ENCODE measurements at regions not wholly inside any gene's neighbourhood (a gene's known extent, or its start where the extent isn't known, plus 50 kb on each side); places are given as distances from the start of the nearest gene placed in this dataset.

- no peaks in the 10 kb centered on the region for H3K27me3 ChIP-seq
- H3K4me2 ChIP-seq = no peak overlapping the region
- H2AFZ ChIP-seq (replicated peaks) = no peak overlapping the region
- H3K9ac ChIP-seq = no peak overlapping the region
- H3K36me3 ChIP-seq = no peaks in the 10 kb centered on the region
- H3K79me2 ChIP-seq (ENCODE audit: low read depth) = no peaks in the 10 kb centered on the region
- no peaks in the 10 kb centered on the region for H4K20me1 ChIP-seq (ENCODE audit: low read depth)
- no peaks in the 10 kb centered on the region for H3K9me3 ChIP-seq (ENCODE audit: low read depth)
- H3F3A ChIP-seq (ENCODE audit: low read depth) = no peaks in the 10 kb centered on the region
- no peaks in the 10 kb centered on the region for H3K9me3 Mint-ChIP-seq
- H3K4me1 ChIP-seq = no peaks in the 10 kb centered on the region
- H3K27me3 Mint-ChIP-seq (ENCODE audit: insufficient read depth, low read depth) = no peaks in the 10 kb centered on the region
- DNase-seq (ENCODE audit: low spot score) = no peak
- TF ChIP-seq EZH2phosphoT487 (IDR thresholded peaks at IDR 0.05) (no peak), CTCF (IDR thresholded peaks at IDR 0.05) (no peak), EZH2 (IDR thresholded peaks at IDR 0.05) (no peak)
- no peaks in the 10 kb centered on the region for H3K4me1 Mint-ChIP-seq
- no peak overlapping the region for H3K27ac ChIP-seq
- no peak overlapping the region for H3K27ac Mint-ChIP-seq
- no peak overlapping the region for H3K4me3 ChIP-seq
- H3K4me3 Mint-ChIP-seq = no peak overlapping the region
- no peaks in the 10 kb centered on the region for H3K36me3 Mint-ChIP-seq
These were observed 480.4 kb upstream of the COX7C start for GRCh38 chr5:86137297-86137696.

GRCh38 chr5:86143837-86144236 lies 473.9 kb upstream of the COX7C start:
- Histone ChIP-seq H3K4me1 (no peaks in the 10 kb centered on the region), H3K36me3 (no peaks in the 10 kb centered on the region), H3K9me3 (ENCODE audit: low read depth) (no peaks in the 10 kb centered on the region), H3K4me2 (no peak overlapping the region), H2AFZ (replicated peaks) (no peak overlapping the region), H3K4me3 (no peak overlapping the region), H3K27me3 (no peaks in the 10 kb centered on the region), H4K20me1 (ENCODE audit: low read depth) (no peaks in the 10 kb centered on the region), H3F3A (ENCODE audit: low read depth) (no peaks in the 10 kb centered on the region), H3K27ac (no peak overlapping the region), H3K9ac (no peak overlapping the region), H3K79me2 (ENCODE audit: low read depth) (no peaks in the 10 kb centered on the region)
- H3K4me1 Mint-ChIP-seq = peaks cover 3% of the 10 kb centered on the region
- H3K27me3 Mint-ChIP-seq (ENCODE audit: insufficient read depth, low read depth) = no peaks in the 10 kb centered on the region
- H3K4me3 Mint-ChIP-seq = no peak overlapping the region
- peaks cover 3% of the 10 kb centered on the region for H3K9me3 Mint-ChIP-seq
- no peak for DNase-seq (ENCODE audit: low spot score)
- no peak for TF ChIP-seq EZH2 (IDR thresholded peaks at IDR 0.05)
- no peak for TF ChIP-seq EZH2phosphoT487 (IDR thresholded peaks at IDR 0.05)
- no peak for TF ChIP-seq CTCF (IDR thresholded peaks at IDR 0.05)
- H3K27ac Mint-ChIP-seq = no peak overlapping the region
- no peaks in the 10 kb centered on the region for H3K36me3 Mint-ChIP-seq

- Histone ChIP-seq H3K9me3 (ENCODE audit: low read depth) (no peaks in the 10 kb centered on the region), H3K27me3 (no peaks in the 10 kb centered on the region), H3K79me2 (ENCODE audit: low read depth) (no peaks in the 10 kb centered on the region), H4K20me1 (ENCODE audit: low read depth) (no peaks in the 10 kb centered on the region), H3K9ac (no peak overlapping the region), H3K27ac (no peak overlapping the region), H3K4me2 (no peak overlapping the region), H3K4me3 (no peak overlapping the region), H3F3A (ENCODE audit: low read depth) (no peaks in the 10 kb centered on the region), H3K36me3 (no peaks in the 10 kb centered on the region), H3K4me1 (peaks cover 5% of the 10 kb centered on the region), H2AFZ (replicated peaks) (no peak overlapping the region)
- no peaks in the 10 kb centered on the region for H3K36me3 Mint-ChIP-seq
- H3K9me3 Mint-ChIP-seq = peaks cover 2% of the 10 kb centered on the region
- H3K4me3 Mint-ChIP-seq = no peak overlapping the region
- no peak for DNase-seq (ENCODE audit: low spot score)
- H3K4me1 Mint-ChIP-seq = peaks cover 2% of the 10 kb centered on the region
- H3K27me3 Mint-ChIP-seq (ENCODE audit: insufficient read depth, low read depth) = no peaks in the 10 kb centered on the region
- TF ChIP-seq CTCF (IDR thresholded peaks at IDR 0.05) = no peak
- no peak for TF ChIP-seq EZH2 (IDR thresholded peaks at IDR 0.05)
- TF ChIP-seq EZH2phosphoT487 (IDR thresholded peaks at IDR 0.05) = no peak
- no peak overlapping the region for H3K27ac Mint-ChIP-seq
These were observed 464.7 kb upstream of the COX7C start for GRCh38 chr5:86152988-86153560.

All from neural progenitor cell (in vitro differentiated cells).